Tibial nerve (tissue), 4 donors: ENCODE measurements at regions not wholly inside any gene's neighbourhood (a gene's known extent, or its start where the extent isn't known, plus 50 kb on each side); places are given as distances from the start of the nearest gene placed in this dataset.

Experiments used
- DNase-seq, 2 donors: peaks; one replicate each; pipeline ENCODE4 v3.0.0-alpha.2; 2019; ENCODE audit warnings: low spot score in 2 of 2
- H3K27ac ChIP-seq, 4 donors: fragments of 200-600 bp; sonication (generic) in 3 of 4; one replicate each; pipeline ENCODE4 v1.5.1; 2017 to 2019; ENCODE audit warnings: mild to moderate bottlenecking in 1 of 4
- H3K27me3 ChIP-seq, 2 donors: fragments of 200-600 bp; sonication (generic) in 1 of 2; one replicate each; pipeline versions ENCODE4 v1.5.1 to v1.6.0; 2017 to 2019
- H3K36me3 ChIP-seq, 3 donors: fragments of 200-600 bp; sonication (generic); one replicate each; pipeline ENCODE4 v1.5.1; 2018 to 2019
- H3K4me1 ChIP-seq, 4 donors: fragments of 200-600 bp; sonication (generic) in 3 of 4; one replicate each; pipeline ENCODE4 v1.5.1; 2017 to 2019
- H3K4me3 ChIP-seq, 4 donors: fragments of 200-600 bp; sonication (generic) in 3 of 4; one replicate each; pipeline ENCODE4 v1.5.1; 2017 to 2019; ENCODE audit warnings: mild to moderate bottlenecking in 1 of 4, moderate library complexity in 1 of 4
- H3K9me3 ChIP-seq, 4 donors: fragments of 200-600 bp; sonication (generic) in 3 of 4; one replicate each; pipeline ENCODE4 v1.5.1; 2017 to 2019
- CTCF ChIP-seq, 5 experiments: fragments of 200-600 bp in 3 of 5; fragments of 450-650 bp in 2 of 5; sonication (generic) in 3 of 5; IDR thresholded peaks; one replicate each; pipeline ENCODE4 v1.5.1; 2016 to 2019; ENCODE audit warnings: antibody characterized with exemption in 5 of 5, mild to moderate bottlenecking in 3 of 5, moderate library complexity in 2 of 5
- EP300 ChIP-seq, 2 donors: sonication (generic); formaldehyde crosslinking; IDR thresholded peaks; one replicate each; pipeline ENCODE4 v1.6.1; 2017; ENCODE audit warnings: antibody characterized with exemption in 2 of 2, mild to moderate bottlenecking in 1 of 2
- POLR2A ChIP-seq, 2 donors: fragments of 450-650 bp; IDR thresholded peaks; one replicate each; pipeline ENCODE4 v1.6.1; 2017; ENCODE audit warnings: antibody characterized with exemption in 2 of 2, mild to moderate bottlenecking in 2 of 2, moderate library complexity in 2 of 2
- WGBS, 2 donors: methylation state at CpG; one replicate each; pipeline ENCODE4 v1.1.5; 2018; 5-methylcytosine and 5-hydroxymethylcytosine counted together

GRCh38 chr4:96056346-96056934 is 216.5 kb downstream of the PDHA2 start:
- H3K27me3 ChIP-seq: no peaks in the 10 kb centered on the region
- no peak overlapping the region for H3K4me3 ChIP-seq
- no peaks in the 10 kb centered on the region for H3K9me3 ChIP-seq
- H3K27ac ChIP-seq: no peak overlapping the region
- no peak for DNase-seq
- TF ChIP-seq POLR2A (IDR thresholded peaks at IDR 0.05) (no peak), EP300 (IDR thresholded peaks at IDR 0.05) (no peak), CTCF (IDR thresholded peaks at IDR 0.05) (no peak)
- H3K4me1 ChIP-seq: no peaks in the 10 kb centered on the region
- H3K36me3 ChIP-seq: no peaks in the 10 kb centered on the region
- WGBS, 2 donors: 78 to 88% methylated on average over 8 to 12 of the region's 12 CpGs

DNA sequence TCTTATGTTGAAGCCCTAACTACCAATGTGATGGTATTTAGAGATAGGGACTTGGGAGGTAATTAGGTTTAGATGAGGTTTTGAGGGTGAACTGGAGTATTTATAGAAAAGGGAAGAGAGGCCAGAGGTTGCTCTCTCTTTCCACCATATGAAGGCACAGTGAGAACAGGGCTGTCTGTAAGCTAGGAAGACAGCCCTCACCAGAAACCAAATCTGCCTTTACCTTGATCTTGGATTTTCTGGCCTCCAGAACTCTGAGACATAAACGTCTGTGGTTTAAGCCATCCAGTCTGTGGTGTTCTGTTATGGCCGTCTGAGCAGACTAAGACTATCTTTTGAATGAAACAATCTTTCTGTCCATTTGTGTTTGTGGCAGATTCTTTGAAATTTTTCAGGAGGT is 223.7 kb downstream of the PDHA2 start:
- TF ChIP-seq EP300 (IDR thresholded peaks at IDR 0.05): no peak
- TF ChIP-seq CTCF (IDR thresholded peaks at IDR 0.05): no peak
- TF ChIP-seq POLR2A (IDR thresholded peaks at IDR 0.05): no peak
- 49 to 56% methylated on average over 2 of the region's 2 CpGs for WGBS, 2 donors
- DNase-seq: no peak
- no peak overlapping the region for H3K4me3 ChIP-seq
- no peaks in the 10 kb centered on the region for H3K27me3 ChIP-seq
- no peak overlapping the region for H3K27ac ChIP-seq
- H3K36me3 ChIP-seq: no peaks in the 10 kb centered on the region
- no peaks in the 10 kb centered on the region for H3K9me3 ChIP-seq
- H3K4me1 ChIP-seq: no peaks in the 10 kb centered on the region

GRCh38 chr4:96073461-96073860 is 233.6 kb downstream of the PDHA2 start:
- H3K27me3 ChIP-seq: no peaks in the 10 kb centered on the region
- DNase-seq: no peak
- no peaks in the 10 kb centered on the region for H3K4me1 ChIP-seq
- no peak overlapping the region for H3K4me3 ChIP-seq
- no peaks in the 10 kb centered on the region for H3K36me3 ChIP-seq
- no peaks in the 10 kb centered on the region for H3K9me3 ChIP-seq
- TF ChIP-seq EP300 (IDR thresholded peaks at IDR 0.05) (no peak), POLR2A (IDR thresholded peaks at IDR 0.05) (no peak), CTCF (IDR thresholded peaks at IDR 0.05) (no peak)
- WGBS, 2 donors: 79 to 87% methylated on average over 2 of the region's 2 CpGs
- H3K27ac ChIP-seq: no peak overlapping the region

GRCh38 chr4:96092151-96092705 is 252.3 kb downstream of the PDHA2 start:
- Histone ChIP-seq H3K4me1 (no peaks in the 10 kb centered on the region), H3K9me3 (no peaks in the 10 kb centered on the region), H3K27me3 (no peaks in the 10 kb centered on the region), H3K36me3 (no peaks in the 10 kb centered on the region), H3K4me3 (no peak overlapping the region), H3K27ac (no peak overlapping the region)
- TF ChIP-seq POLR2A (IDR thresholded peaks at IDR 0.05): no peak
- TF ChIP-seq CTCF (IDR thresholded peaks at IDR 0.05): no peak
- TF ChIP-seq EP300 (IDR thresholded peaks at IDR 0.05): no peak
- DNase-seq: no peak
- 80 to 85% methylated on average over 1 of the region's 1 CpG for WGBS, 2 donors

- no peaks in the 10 kb centered on the region for H3K4me1 ChIP-seq
- no peak overlapping the region for H3K27ac ChIP-seq
- H3K27me3 ChIP-seq: no peaks in the 10 kb centered on the region
- no peak for DNase-seq
- TF ChIP-seq CTCF (IDR thresholded peaks at IDR 0.05) (no peak), POLR2A (IDR thresholded peaks at IDR 0.05) (no peak), EP300 (IDR thresholded peaks at IDR 0.05) (no peak)
- no peaks in the 10 kb centered on the region for H3K36me3 ChIP-seq
- H3K4me3 ChIP-seq: no peak overlapping the region
- no peaks in the 10 kb centered on the region for H3K9me3 ChIP-seq
- 13 to 29% methylated on average over 3 of the region's 3 CpGs for WGBS, 2 donors
These were observed 253.2 kb downstream of the PDHA2 start for GRCh38 chr4:96093057-96093456.
